HCT116 (cell line): ENCODE measurements at regions not wholly inside any gene's neighbourhood (a gene's known extent, or its start where the extent isn't known, plus 50 kb on each side); places are given as distances from the start of the nearest gene placed in this dataset.

ENCODE experiments used
- ATAC-seq: fragments of 200-7000 bp; cut with Tn5 transposase; 2 replicates; pipeline ENCODE4 v1.9.1; 2020; ENCODE audit warnings: mild to moderate bottlenecking, moderate library complexity
- BruUV-seq: library from RNA; stranded (reverse); fragments of 400-500 nt; replicated peaks from 2 replicates; lab custom pipeline; 2021; lab: Mats Ljungman, UMichigan
- CTCF ChIA-PET: fragments of 300-600 bp; sonication (Branson Sonifier 250); formaldehyde crosslinking; loops from one replicate; lab custom pipeline; 2021; ENCODE audit warnings: antibody characterized with exemption; lab: Charles Lee
- POLR2A ChIA-PET: fragments of 300-600, 350-600 bp; sonication (Branson Sonifier 250); formaldehyde crosslinking; loops from one replicate; lab custom pipeline; 2021; ENCODE audit warnings: antibody characterized with exemption; lab: Charles Lee
- RAD21 ChIA-PET, 2 experiments: fragments of 300-600 bp; sonication (Branson Sonifier 250); formaldehyde crosslinking; loops; one replicate each; lab custom pipeline; 2023; ENCODE audit warnings: low total read pairs in 2 of 2; ENCODE audit not compliant: uncharacterized antibody in 2 of 2, unreplicated experiment in 2 of 2, low non-redundant PET in 1 of 2; lab: Charles Lee
- DNase-seq: peaks from one replicate; pipeline ENCODE4 v3.0.0-alpha.2; 2010; ENCODE audit warnings: low read depth, low spot score
- H2AFZ ChIP-seq: fragments of 200-600 bp; shearing (Covaris generic), sonication (generic); 2 replicates; pipeline ENCODE4 v1.6.1; 2017; ENCODE audit warnings: low read depth, mixed run types, mixed read lengths, antibody characterized with exemption, low read length; ENCODE audit not compliant: poor library complexity, severe bottlenecking
- H3K27ac ChIP-seq: 2 replicates; pipeline ENCODE4 v1.5.1; 2012; ENCODE audit warnings: low read depth, low read length
- H3K27me3 ChIP-seq: fragments of 200-600 bp; sonication (generic); 2 replicates; pipeline ENCODE4 v1.6.1; 2016; ENCODE audit warnings: mixed run types, low read length, mixed read lengths; ENCODE audit not compliant: insufficient read depth
- H3K36me3 ChIP-seq, 2 experiments: fragments of 200-500 bp in 1 of 2; fragments of 200-600 bp in 1 of 2; sonication (Bioruptor generic) in 1 of 2; sonication (generic) in 1 of 2; 2 replicates each; pipeline versions ENCODE4 v1.5.1 to v1.6.1; 2014 to 2016; ENCODE audit warnings: low read length in 2 of 2, inconsistent platforms in 1 of 2, mixed read lengths in 1 of 2, mixed run types in 1 of 2; ENCODE audit not compliant: insufficient read depth in 2 of 2, control insufficient read depth in 1 of 2
- H3K4me1 ChIP-seq, 2 experiments: fragments of 200-600 bp in 1 of 2; sonication (generic) in 1 of 2; 2 replicates each; pipeline versions ENCODE4 v1.5.1 to v1.6.1; 2012 to 2017; ENCODE audit warnings: low read length in 2 of 2, inconsistent platforms in 1 of 2, mild to moderate bottlenecking in 1 of 2, mixed read lengths in 1 of 2, mixed run types in 1 of 2, moderate library complexity in 1 of 2; ENCODE audit not compliant: insufficient read depth in 2 of 2, control insufficient read depth in 1 of 2
- H3K4me2 ChIP-seq: fragments of 200-600 bp; sonication (generic); 2 replicates; pipeline ENCODE4 v1.6.1; 2017; ENCODE audit warnings: mixed run types, low read length, mixed read lengths
- H3K4me3 ChIP-seq, 2 experiments: fragments of 200-600 bp in 1 of 2; sonication (generic) in 1 of 2; replicated peaks in 1 of 2; 2 replicates each; pipeline ENCODE4 v1.5.1; 2011 to 2016; ENCODE audit warnings: low read length in 2 of 2, control low read depth in 1 of 2, low read depth in 1 of 2, mild to moderate bottlenecking in 1 of 2, mixed read lengths in 1 of 2, mixed run types in 1 of 2
- H3K79me2 ChIP-seq: fragments of 200-600 bp; sonication (generic); 2 replicates; pipeline ENCODE4 v1.6.1; 2017; ENCODE audit warnings: mild to moderate bottlenecking, mixed run types, low read length, moderate library complexity, mixed read lengths; ENCODE audit not compliant: insufficient read depth
- H3K9ac ChIP-seq: fragments of 200-600 bp; sonication (generic); 2 replicates; pipeline ENCODE4 v1.6.1; 2016; ENCODE audit warnings: low read length, mixed read lengths
- H3K9me2 ChIP-seq: fragments of 200-600 bp; sonication (generic), shearing (Covaris generic); 2 replicates; pipeline ENCODE4 v1.6.1; 2017; ENCODE audit warnings: mixed run types, mild to moderate bottlenecking, moderate library complexity; ENCODE audit not compliant: insufficient read depth
- H3K9me3 ChIP-seq, 2 experiments: fragments of 200-500 bp in 1 of 2; fragments of 200-600 bp in 1 of 2; sonication (Bioruptor generic) in 1 of 2; sonication (generic) in 1 of 2; 2 replicates each; pipeline ENCODE4 v1.6.1; 2014 to 2017; ENCODE audit warnings: low read length in 2 of 2, mixed read lengths in 2 of 2, inconsistent platforms in 1 of 2, low read depth in 1 of 2, mild to moderate bottlenecking in 1 of 2, mixed run types in 1 of 2, moderate library complexity in 1 of 2; ENCODE audit not compliant: control insufficient read depth in 1 of 2, insufficient read depth in 1 of 2
- H4K20me1 ChIP-seq: fragments of 200-600 bp; sonication (generic), shearing (Covaris generic); 2 replicates; pipeline ENCODE4 v1.6.1; 2017; ENCODE audit warnings: mixed run types, mild to moderate bottlenecking, moderate library complexity; ENCODE audit not compliant: insufficient read depth
- CTCF ChIP-seq, 3 experiments: fragments of 200-600 bp in 1 of 3; sonication (generic) in 1 of 3; IDR thresholded peaks in 2 of 3; conservative IDR thresholded peaks in 1 of 3; 2 replicates each; pipeline ENCODE4 v1.5.1; 2012 to 2017; ENCODE audit warnings: low read depth in 2 of 3, low read length in 2 of 3, antibody characterized with exemption in 1 of 3, borderline replicate concordance in 1 of 3, control low read depth in 1 of 3, mild to moderate bottlenecking in 1 of 3, mixed read lengths in 1 of 3, mixed run types in 1 of 3, moderate library complexity in 1 of 3; ENCODE audit not compliant: insufficient read depth in 1 of 3
- EGR1 ChIP-seq: IDR thresholded peaks from 2 replicates; pipeline ENCODE4 v1.6.1; 2012; ENCODE audit warnings: low read depth
- ELF1 ChIP-seq: IDR thresholded peaks from 2 replicates; pipeline ENCODE4 v1.6.1; 2012; ENCODE audit warnings: low read depth, borderline replicate concordance
- FOSL1 ChIP-seq: IDR thresholded peaks from 2 replicates; pipeline ENCODE4 v1.6.1; 2012; ENCODE audit warnings: low read depth
- POLR2A ChIP-seq: IDR thresholded peaks from 2 replicates; pipeline ENCODE4 v1.7.0; 2011; ENCODE audit warnings: borderline replicate concordance; ENCODE audit not compliant: insufficient read depth, insufficient read length; ENCODE audit errors: extremely low read depth
- SP1 ChIP-seq: IDR thresholded peaks from 2 replicates; pipeline ENCODE4 v1.6.1; 2012; ENCODE audit warnings: low read depth
- SRF ChIP-seq: IDR thresholded peaks from 2 replicates; pipeline ENCODE4 v1.6.1; 2012; ENCODE audit warnings: low read depth
- TCF7L2 ChIP-seq: IDR thresholded peaks from 2 replicates; pipeline ENCODE4 v1.7.0; 2011; ENCODE audit warnings: borderline replicate concordance, inconsistent platforms; ENCODE audit not compliant: insufficient read depth, insufficient read length; ENCODE audit errors: extremely low read depth
- ZNF274 ChIP-seq: fragments of 200-500 bp; sonication (Bioruptor generic); IDR thresholded peaks from 2 replicates; pipeline ENCODE4 v1.6.1; 2014; ENCODE audit warnings: mild to moderate bottlenecking, low read depth, low read length, inconsistent platforms
- intact Hi-C: fragments of 100-400 bp; cut with micrococcal nuclease; formaldehyde crosslinking; loops from 2 replicates; pipeline ENCODE4 v1.10.0; 2022

GRCh38 chr4:111108153-111108552, 485.3 kb upstream of the PITX2 start:
- RAD21 ChIA-PET, result no interaction called here
- Histone ChIP-seq H3K27me3 (no peaks in the 10 kb centered on the region), H3K79me2 (no peaks in the 10 kb centered on the region), H3K4me3 (no peak overlapping the region), H4K20me1 (no peaks in the 10 kb centered on the region), H2AFZ (no peak overlapping the region), H3K9ac (no peak overlapping the region), H3K9me2 (no peaks in the 10 kb centered on the region), H3K4me2 (no peak overlapping the region), H3K9me3 (no peaks in the 10 kb centered on the region), H3K36me3 (no peaks in the 10 kb centered on the region), H3K4me1 (no peaks in the 10 kb centered on the region), H3K27ac (no peak overlapping the region)
- ATAC-seq, result no peak
- POLR2A ChIA-PET, result no interaction called here
- intact Hi-C loops, result no loop called here
- DNase-seq, result no peak
- BruUV-seq, result no TSS peak
- CTCF ChIA-PET, result no interaction called here
- TF ChIP-seq POLR2A (no peak), SRF (no peak), SP1 (no peak), FOSL1 (no peak), CTCF (IDR thresholded peaks at IDR 0.05 in 2 of 3, conservative IDR thresholded peaks at IDR 0.05 in 1 of 3; ENCODE audit: borderline replicate concordance in 1 of 3, insufficient read depth in 1 of 3, low read depth in 2 of 3, low read length in 2 of 3) (no peak)

DNA sequence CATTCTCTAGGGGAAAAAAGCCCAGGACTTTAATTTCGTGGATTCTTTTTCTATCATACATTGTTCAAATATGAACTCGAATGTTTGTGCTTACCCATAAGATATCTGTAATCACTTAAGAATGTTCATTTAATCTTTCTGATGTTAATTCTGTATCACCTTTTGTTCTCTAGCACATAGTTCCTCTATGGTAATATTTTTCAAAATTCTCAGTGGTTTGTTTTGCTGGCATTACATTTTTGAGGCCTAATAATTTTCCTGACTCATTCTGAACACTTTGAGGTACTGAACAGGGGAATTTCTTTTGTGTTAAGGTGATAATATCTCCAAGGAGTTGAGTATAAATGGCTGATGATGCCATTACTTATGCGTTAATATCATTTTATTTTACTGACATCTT, 490.7 kb upstream of the PITX2 start:
- H3K4me2 ChIP-seq, result no peak overlapping the region
- ATAC-seq (no peak), DNase-seq (no peak)
- H3K79me2 ChIP-seq, result no peaks in the 10 kb centered on the region
- ChIA-PET CTCF (no interaction called here), RAD21 (no interaction called here), POLR2A (no interaction called here)
- no peaks in the 10 kb centered on the region for H3K36me3 ChIP-seq
- no peaks in the 10 kb centered on the region for H3K27me3 ChIP-seq
- TF ChIP-seq SRF (no peak), ELF1 (no peak), CTCF (IDR thresholded peaks at IDR 0.05 in 2 of 3, conservative IDR thresholded peaks at IDR 0.05 in 1 of 3; ENCODE audit: borderline replicate concordance in 1 of 3, insufficient read depth in 1 of 3, low read depth in 2 of 3, low read length in 2 of 3) (no peak), EGR1 (no peak), ZNF274 (no peak), POLR2A (no peak), TCF7L2 (no peak)
- no peaks in the 10 kb centered on the region for H3K9me2 ChIP-seq
- no peak overlapping the region for H3K4me3 ChIP-seq
- no peak overlapping the region for H3K9ac ChIP-seq
- no peaks in the 10 kb centered on the region for H4K20me1 ChIP-seq
- H3K9me3 ChIP-seq, result no peaks in the 10 kb centered on the region
- H2AFZ ChIP-seq, result no peak overlapping the region
- no peak overlapping the region for H3K27ac ChIP-seq
- intact Hi-C loops, result no loop called here
- H3K4me1 ChIP-seq, result no peaks in the 10 kb centered on the region
- BruUV-seq, result no TSS peak
